22Rv1 (cell line): ENCODE measurements at regions not wholly inside any gene's neighbourhood (a gene's known extent, or its start where the extent isn't known, plus 50 kb on each side); places are given as distances from the start of the nearest gene placed in this dataset.

Source experiments
- CTCF ChIP-seq: fragments of 450-650 bp; IDR thresholded peaks from 2 replicates; pipeline ENCODE4 v1.5.1; 2017; ENCODE audit warnings: mild to moderate bottlenecking
- ZFX ChIP-seq: fragments of 450-650 bp; IDR thresholded peaks from 2 replicates; pipeline ENCODE4 v1.6.1; 2017; ENCODE audit warnings: antibody characterized with exemption, borderline replicate concordance

- TF ChIP-seq CTCF = no peak
- TF ChIP-seq ZFX = no peak
Measured at GRCh38 chr5:72654231-72654630, 147.0 kb upstream of the ZNF366 start.
